GM13976 (cell line): ENCODE measurements at regions not wholly inside any gene's neighbourhood (a gene's known extent, or its start where the extent isn't known, plus 50 kb on each side); places are given as distances from the start of the nearest gene placed in this dataset.

ENCODE experiments used
- DNase-seq: peaks from one replicate; pipeline ENCODE4 v3.0.0; 2012; ENCODE audit warnings: low spot score
- CTCF ChIP-seq: IDR thresholded peaks from 2 replicates; pipeline ENCODE4 v1.5.1; 2012; ENCODE audit warnings: borderline replicate concordance, mild to moderate bottlenecking; ENCODE audit not compliant: insufficient read depth; ENCODE audit errors: extremely low read depth, missing control alignments, control extremely low read depth
- in situ Hi-C: fragments of 300-500 bp; cut with MboI; formaldehyde crosslinking; loops from one replicate; pipeline ENCODE4 v1.12.0; 2022; ENCODE audit warnings: low sequenced_read_pairs, mixed read lengths, inconsistent platforms; ENCODE audit not compliant: unreplicated experiment

GRCh38 chr6:165990216-165990615 is 177.4 kb downstream of the TBXT start:
- TF ChIP-seq CTCF = no peak
- in situ Hi-C loops = no loop called here
- no peak for DNase-seq

GRCh38 chr6:165988757-165989456 is 178.7 kb downstream of the TBXT start:
- DNase-seq = no peak
- TF ChIP-seq CTCF = no peak
- in situ Hi-C loops = no loop called here

- no peak for DNase-seq
- in situ Hi-C loops = no loop called here
- TF ChIP-seq CTCF = no peak
Observed at GRCh38 chr6:165988302-165988756, 179.3 kb downstream of the TBXT start.

GRCh38 chr6:165987483-165988301 is 180.0 kb downstream of the TBXT start:
- DNase-seq = no peak
- in situ Hi-C loops = no loop called here
- TF ChIP-seq CTCF = no peak

- TF ChIP-seq CTCF = no peak
- no peak for DNase-seq
- in situ Hi-C loops = no loop called here
Observed at GRCh38 chr6:165986914-165987482, 180.7 kb downstream of the TBXT start.

- in situ Hi-C loops = no loop called here
- no peak for DNase-seq
- no peak for TF ChIP-seq CTCF
Observed at GRCh38 chr6:165986311-165986913, 181.2 kb downstream of the TBXT start.
